ENCODE measurements at regions not wholly inside any gene's neighbourhood (a gene's known extent, or its start where the extent isn't known, plus 50 kb on each side); places are given as distances from the start of the nearest gene placed in this dataset.
"Not testable (repeated sequence)": the region's sequence is repeated elsewhere in the genome, so short reads cannot be mapped to it uniquely, and the experiment has no call there.

DNA sequence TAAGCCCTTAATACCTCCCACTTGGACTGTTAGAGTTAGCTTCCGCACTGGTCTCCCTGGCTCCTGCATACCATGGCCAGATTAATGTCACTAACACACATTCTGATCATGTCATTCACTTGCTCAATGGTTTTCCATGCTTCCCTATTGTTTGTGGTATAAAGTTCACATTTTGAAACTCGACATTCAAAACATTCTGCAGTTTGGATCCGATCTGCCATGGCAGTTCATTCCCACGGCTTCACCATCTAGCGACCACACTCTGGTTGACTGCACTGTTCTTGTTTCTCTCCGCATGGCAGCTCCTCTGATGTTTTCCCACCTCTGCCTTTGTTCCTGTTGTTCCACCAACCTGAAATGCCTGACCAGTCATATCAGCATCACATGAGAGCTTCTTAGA lies 87.4 kb upstream of the WAC start:
- DNase-seq (ENCODE audit: low read depth): no peak

DNA sequence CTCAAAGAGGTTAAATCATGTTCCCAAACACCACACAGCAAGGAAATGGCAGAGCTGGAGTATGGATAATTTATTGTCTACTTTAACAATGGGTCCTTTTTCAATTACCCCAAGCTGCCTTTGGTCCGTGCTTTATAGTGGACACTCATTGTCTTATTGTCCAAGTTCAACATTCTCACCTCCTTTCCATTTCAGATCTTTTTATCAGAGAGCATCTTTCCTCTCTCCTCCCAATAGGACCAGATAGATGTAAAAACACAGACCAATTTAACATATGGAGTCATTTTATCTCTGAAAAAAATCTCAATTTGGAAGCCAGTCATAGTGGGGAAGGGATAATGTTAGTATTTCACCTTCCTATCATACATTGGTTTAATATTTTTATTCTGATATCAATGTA lies 83.5 kb upstream of the WAC start:
- no peak for DNase-seq (ENCODE audit: low read depth)

DNA sequence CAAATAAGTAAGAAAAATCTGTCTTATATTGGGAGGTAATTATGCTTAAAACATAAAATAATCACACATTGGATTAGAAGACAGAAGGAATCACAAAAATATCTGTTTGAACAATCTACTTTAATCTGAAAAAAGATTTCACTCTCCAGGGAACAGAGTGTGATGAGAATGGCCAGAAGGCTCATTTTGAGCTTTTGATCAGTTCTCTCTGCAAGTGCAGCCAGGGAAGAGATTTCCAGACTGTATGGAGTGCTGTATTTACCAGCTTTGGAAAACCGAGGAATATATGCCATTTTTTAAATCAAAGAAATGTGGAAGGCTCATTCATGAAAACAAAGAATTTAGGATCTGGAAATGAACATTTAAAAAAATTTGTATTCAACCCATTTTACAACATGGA lies 83.0 kb upstream of the WAC start:
- DNase-seq (ENCODE audit: low read depth): no peak

DNA sequence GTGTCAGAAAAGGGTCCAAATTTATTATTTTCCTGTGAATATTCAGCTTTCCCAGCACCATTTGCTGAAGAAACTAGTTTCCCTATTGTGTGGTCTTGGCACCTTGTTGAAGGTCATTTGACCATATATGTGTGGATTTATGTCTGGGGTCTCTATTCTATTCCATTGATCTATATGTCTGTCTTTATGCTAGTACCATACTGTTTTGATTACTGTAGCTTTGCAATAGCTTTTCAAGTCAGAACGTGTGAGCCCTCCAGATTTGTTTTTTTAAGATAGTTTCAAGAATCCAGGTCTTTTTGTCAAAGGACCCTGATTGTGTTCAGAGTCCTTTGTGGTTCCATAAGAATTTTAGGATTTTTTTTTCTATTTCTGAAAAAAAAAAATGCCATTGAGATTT lies 79.0 kb upstream of the WAC start:
- DNase-seq (ENCODE audit: low read depth): no peak

DNA sequence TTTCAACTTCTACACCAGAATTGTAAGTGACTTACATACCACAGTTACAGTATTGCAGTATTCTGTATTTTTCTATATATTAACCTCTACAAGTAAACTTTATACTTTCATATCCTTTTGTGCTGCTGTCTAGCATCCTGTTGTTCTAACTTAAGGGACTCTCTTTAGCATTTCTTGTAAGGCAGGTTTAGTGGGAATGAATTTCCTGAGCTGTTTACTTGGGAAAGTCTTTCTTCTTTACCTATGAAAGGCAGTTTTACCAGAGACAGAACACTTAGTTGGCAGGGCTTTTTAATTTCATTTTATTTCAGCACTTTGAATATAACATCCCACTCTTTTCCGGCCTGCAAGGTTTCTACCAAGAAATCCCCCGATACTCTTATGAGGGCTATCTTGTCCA lies 75.8 kb upstream of the WAC start:
- no peak for DNase-seq (ENCODE audit: low read depth)

DNA sequence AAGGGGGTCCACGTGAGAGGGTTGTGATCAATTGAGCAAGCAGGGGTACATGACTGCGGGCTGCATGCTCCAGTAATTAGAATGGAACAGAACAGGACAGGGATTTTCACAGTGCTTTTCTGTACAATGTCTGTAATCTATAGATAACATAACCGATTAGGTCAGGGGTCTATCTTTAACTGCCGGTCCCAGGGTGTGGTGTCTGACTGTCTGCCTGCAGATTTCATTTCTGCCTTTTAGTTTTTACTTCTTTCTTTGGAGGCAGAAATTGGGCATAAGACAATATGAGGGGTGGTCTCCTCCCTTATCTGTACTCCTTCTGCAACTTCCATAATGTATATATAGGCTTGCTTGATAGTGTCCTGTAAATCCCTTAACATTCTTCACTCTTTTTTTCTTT lies 75.0 kb upstream of the WAC start:
- DNase-seq (ENCODE audit: low read depth): not testable (repeated sequence)

DNA sequence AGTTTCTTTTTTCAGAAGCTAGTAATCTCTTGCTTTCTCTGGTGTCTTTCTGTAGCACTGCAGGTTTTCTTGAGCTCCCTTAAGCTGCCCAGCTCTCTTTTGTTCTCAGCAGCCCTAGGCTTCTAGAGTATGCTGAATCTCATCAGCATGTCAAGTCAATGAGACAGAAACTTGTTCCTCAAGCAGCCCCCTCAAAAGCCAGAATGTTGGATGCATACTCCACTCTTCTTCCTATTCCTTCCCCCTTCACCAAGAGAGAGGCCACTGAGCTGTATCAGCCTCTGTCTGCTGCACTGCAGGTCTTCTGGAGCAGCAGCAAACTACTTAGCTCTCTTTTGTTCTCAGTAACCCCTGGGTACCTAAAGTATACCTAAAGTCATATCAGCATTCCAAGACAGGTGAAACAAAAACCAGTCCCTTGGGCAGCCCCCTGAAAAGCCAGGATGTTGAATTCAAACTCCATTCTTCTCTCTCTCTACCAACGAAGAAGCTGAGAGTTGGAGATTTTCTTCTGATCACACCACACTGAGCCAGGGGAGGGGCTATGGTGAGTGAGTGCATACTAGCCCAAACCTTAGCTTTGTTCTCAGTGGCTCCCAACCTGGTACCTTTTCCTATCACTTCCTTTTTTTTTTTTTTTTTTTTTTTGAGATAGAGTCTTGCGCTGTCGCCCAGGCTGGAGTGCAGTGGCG lies 73.3 kb upstream of the WAC start:
- no peak for DNase-seq (ENCODE audit: low read depth)

DNA sequence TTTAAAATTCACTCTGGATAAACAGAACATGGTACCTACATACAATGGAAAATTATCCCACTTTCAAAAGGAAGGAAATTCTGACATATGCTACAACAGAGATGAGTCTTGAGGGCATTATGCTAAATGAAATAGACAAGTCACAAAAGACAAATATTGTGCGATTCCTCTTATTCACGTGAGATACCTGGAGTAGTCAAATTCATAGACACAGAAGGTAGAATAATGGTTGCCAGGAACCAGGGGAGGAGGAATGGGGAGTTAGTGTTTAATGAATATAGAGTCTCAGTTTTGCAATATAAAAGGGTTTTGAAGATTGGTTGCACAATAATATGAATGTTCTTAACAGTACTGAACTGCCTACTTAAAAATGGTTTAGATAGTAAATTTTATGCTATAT lies 69.8 kb upstream of the WAC start:
- no peak for DNase-seq (ENCODE audit: low read depth)

DNA sequence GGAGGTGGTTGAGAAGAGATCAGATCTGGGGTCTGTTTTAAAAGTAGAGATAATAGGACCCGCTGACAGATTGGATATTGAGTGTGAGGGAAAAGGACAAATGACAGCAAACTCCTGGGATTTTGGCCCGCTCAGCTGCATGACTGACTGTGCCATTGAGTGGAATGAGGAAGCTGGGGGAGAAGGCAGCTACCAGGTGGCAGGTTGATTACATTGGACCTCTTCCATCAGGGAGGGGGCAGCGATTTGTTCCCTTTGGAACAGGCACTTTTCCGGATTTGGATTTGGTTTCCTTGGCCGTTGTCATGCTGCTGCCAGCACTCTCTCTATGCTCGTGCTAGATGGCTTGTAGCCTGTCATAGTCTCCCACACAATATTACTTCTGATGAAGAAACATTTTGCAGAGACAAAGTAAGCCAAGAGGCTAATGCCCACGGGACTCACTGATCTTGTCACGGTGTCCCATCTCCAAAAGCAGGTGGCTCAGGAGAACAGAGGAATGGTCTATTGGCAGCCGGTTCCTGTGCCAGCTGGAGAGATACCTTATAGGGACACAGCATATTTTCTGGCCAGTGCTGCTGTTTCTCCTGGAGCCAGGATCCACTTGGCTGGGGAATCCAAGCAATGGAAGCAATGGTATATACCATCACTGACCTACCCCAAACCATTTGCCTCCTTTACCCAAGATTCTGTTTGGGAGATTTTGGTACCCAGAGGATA lies 69.1 kb upstream of the WAC start:
- DNase-seq (ENCODE audit: low read depth): no peak

DNA sequence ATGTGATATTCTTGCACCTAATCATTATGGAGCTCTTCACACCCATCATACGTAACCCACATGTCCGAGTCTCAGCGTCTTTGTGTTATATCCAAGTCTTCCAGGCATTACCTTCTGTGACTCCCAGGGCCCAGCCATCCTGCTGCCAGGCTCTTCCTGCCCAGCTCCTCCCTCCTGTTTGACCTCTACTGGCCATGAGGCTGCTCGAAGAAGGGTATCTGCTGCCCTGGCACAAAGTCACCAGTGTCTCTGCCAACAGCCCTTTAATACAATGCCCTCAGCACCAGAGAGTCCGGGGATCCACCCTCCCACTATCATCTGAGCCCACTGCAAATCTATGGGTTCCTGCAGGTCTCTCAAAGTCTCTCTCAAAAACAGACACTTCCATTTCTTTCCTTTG lies 65.3 kb upstream of the WAC start:
- DNase-seq (ENCODE audit: low read depth): no peak

DNA sequence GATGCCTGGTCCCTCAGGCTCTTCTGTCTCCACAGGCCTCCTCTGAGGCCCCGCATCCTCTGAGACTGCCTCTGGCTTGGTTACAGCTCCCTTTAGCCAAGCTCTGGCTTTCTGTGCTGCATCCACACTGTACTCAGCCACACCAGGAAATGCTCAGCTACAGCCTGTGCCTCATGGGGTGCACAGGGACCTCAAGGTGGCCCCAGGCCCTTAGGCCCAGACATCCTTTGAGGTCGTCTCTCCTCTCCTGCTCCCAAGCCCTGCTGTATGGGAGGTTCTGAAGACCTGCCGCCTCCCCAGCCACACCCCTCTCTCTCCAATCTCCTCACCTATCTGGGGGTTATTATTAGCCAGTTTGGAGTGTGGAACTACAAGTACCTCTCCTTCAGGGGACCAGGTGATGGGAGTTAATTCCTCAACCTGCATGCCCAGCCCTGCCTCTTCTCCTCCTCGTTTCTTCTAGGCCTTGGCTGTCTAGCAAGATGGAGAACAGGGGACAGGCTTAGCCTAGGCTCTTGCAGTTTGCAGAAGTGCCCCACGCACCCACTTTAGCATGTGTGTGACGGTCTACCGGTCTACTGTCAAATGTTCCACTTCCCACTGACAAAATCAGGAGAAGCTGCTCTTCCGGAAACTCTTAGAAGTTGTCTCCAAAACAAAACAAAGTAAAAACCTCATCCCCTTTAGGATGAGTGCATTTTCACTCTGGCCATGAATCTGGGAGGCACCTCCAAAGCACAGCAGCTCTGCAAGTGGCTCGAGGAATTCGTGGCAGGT lies 64.0 kb upstream of the WAC start:
- no peak for DNase-seq (ENCODE audit: low read depth)

DNA sequence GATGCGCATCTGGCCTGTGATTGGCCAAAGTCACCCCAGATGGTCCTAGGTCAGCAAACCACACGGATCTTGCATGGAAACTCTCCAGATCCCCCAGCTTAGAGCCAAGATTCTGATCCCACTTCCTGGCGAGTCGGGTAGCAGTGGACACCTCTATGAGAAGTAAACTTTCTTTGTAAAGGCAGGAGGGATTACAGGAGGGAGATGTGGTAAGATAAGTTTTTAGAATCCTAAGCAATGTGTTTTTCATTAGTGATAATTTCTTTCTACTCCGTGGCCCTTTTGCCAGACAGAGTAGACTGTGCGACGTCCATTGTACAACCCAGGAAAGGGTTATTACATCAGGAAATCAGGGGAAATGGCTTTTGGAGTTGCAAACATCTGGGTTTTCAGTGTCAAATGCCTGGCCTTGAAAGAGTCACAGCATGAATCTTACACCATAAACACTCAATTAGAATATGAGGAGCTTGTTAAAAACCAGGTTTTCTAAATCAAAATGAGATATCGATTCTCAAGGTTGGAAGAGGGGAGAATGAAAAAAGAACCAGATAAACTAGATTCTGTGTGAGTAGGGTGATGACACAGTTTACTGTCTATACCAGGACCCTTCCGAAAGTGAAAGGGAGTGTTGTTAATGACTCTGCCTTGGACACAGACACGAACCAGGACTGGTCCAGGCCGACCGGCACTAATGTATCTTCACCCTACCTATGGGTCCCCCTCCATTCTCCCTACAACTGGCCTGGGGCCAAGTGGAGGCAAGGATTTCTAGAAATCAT lies 61.9 kb upstream of the WAC start:
- no peak for DNase-seq (ENCODE audit: low read depth)

DNA sequence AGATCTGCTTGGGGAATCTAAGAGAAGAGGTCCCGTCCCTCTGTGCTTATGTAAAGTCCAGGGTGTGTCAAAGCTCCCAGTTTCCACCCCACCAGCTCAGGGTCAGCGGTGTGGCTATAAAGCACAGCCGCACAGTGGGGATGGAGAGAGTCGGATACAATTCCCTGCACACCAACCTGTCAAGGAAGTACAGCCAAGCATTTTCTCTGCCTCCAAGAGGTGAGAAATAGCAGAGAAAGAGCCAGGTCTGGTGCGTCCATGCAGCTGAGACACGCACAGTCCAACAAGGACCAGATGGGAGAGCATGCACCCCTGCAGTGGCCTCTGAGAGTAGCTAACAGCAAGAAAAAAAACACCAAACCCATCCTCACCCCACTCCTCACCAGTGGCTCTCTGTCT lies 61.3 kb upstream of the WAC start:
- DNase-seq (ENCODE audit: low read depth): no peak

DNA sequence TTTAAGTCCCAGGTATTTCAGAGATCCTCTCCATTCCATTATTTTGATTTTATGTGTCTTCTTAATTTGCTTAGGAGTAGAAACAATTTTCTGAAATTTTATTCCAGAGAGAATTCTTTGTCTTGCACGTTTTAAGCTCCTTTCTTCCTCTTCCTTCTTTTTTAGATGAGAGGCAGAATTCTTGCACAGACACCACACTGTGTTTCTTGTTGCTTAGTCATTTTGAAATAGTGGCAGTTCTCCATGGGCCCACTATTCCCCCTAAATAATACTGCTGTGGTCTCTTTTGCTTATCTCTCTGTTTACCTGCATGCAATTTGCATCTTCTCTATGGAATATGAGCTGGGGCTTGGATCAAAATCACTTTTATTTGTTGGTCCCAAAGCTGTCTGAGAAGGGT lies 54.3 kb upstream of the WAC start:
- no peak for DNase-seq (ENCODE audit: low read depth)

DNA sequence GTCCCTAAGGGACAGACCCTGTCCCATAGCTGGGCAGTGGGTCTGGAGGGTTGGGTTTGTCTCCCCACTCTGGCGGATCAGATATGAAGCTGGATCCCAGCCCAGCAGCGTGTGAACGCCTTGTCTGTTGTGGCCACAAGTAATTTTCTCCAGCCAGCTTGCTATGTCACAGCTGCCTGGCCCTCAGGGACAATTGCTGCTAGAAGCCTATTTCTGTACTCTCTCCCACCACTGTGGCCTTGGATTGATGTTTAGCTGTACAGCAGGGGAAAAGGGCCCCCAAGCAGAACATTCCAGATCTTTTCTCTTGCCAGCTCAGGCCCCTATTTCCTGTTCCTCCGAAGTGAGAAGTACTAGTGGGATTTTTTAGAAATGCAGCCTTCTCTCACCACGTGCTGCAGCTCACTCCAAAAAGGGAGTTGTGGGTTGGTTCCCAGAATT lies 53.5 kb upstream of the WAC start:
- DNase-seq (ENCODE audit: low read depth): no peak

DNA sequence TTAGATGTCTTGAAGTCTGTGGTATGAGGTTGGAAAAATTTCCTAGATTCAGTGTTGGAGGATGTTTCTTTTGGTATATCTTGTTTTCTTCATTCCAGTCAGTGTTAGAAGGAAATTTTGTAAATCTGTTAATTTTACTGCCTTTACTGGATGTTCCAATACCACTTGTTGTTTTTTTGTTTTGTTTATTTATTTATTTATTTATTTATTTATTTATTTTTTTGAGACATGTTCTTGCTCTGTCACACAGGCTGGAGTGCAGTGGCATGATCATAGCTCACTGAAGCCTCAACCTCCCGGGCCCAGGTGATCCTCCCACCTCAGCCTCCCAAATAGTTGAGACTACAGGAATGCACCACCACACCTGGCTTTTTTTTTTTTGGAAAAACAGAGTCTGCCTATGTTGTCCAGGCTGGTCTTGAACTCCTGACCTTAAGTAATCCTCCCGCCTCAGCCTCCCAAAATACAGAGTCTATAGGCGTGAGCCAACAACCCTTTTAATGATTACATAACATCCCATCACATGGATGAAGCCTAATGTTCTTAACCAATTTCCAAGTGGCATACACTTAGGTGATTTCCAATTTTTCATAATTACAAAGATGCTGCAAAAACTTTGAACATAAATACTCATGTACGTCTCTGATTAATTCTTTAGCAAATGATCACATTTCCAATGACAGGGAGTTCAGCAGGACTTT lies 52.8 kb upstream of the WAC start:
- no peak for DNase-seq (ENCODE audit: low read depth)

DNA sequence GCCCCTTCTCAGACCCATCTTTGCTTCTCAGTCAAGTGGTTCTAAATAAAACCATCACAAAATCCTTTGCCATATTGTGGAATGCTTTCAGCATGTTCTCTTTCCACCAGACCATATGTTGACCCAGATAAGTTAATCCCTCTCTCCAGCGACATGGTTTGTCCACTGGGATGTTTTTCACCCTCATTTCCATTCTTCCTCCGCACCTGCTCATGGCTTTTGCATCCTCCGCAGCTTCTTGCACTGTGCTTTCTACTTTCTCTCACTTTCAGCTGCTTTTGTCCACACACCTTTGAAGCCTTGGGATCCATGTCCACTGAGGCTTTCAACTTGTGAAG lies 52.3 kb upstream of the WAC start:
- DNase-seq (ENCODE audit: low read depth): no peak

DNA sequence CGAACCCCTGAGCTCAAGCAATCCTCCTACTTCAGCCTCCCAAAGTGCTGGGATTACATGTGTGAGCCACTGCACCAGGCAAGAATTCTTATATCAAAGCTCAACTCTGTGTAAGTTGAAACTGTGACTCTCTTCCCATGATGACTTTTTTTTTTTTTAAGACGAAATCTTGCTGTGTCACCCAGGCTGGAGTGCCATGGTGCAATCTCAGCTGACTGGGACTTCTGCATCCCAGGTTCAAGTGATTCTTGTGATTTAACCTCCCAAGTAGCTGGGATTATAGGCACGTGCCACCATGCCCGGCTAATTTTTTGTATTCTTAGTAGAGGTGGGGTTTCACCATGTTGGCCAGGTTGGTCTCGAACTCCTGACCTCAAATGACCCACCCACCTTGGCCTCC lies 51.6 kb upstream of the WAC start:
- DNase-seq (ENCODE audit: low read depth): not testable (repeated sequence)

DNA sequence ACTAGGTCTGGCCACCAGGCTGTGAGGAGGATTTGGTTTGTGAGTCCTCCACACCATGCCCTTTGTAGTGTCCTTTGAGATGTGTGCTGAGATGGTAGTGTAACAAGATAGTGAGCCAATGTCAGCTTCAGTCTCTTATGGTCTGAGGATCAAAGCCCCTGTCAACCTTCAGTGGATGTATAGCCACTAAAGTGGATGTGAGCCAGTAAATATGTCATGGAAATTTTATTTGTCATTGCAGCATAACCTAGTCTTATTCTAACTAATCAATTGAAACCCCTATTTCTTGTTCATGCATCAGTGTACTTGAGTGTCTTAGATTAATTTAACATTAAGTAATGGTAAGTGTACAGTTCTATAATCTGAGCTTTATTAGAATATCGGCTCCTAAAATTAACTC lies 51.0 kb upstream of the WAC start:
- DNase-seq (ENCODE audit: low read depth): no peak

Data from activated T-cell treated with anti-CD3 and anti-CD28 coated beads for 48 hours (primary cell).